Thyroid gland (tissue), 4 donors: ENCODE measurements at regions not wholly inside any gene's neighbourhood (a gene's known extent, or its start where the extent isn't known, plus 50 kb on each side); places are given as distances from the start of the nearest gene placed in this dataset.

Experiments used
- POLR2A ChIP-seq, 2 donors: fragments of 450-650 bp; IDR thresholded peaks; one replicate each; pipeline ENCODE4 v1.6.1; 2017; ENCODE audit warnings: antibody characterized with exemption in 2 of 2, mild to moderate bottlenecking in 2 of 2, moderate library complexity in 1 of 2
- TF ChIP-seq, protein P1 (sequence below), 6 experiments: fragments of 200-600 bp in 3 of 6; fragments of 450-650 bp in 3 of 6; sonication (generic) in 3 of 6; IDR thresholded peaks; one replicate each; pipeline ENCODE4 v1.5.1; 2016 to 2019; ENCODE audit warnings: antibody characterized with exemption in 6 of 6, mild to moderate bottlenecking in 2 of 6, inconsistent platforms in 1 of 6, moderate library complexity in 1 of 6

GRCh38 chr12:24389394-24389793 lies 439.9 kb upstream of the SOX5 start:
- TF ChIP-seq, protein P1, sequence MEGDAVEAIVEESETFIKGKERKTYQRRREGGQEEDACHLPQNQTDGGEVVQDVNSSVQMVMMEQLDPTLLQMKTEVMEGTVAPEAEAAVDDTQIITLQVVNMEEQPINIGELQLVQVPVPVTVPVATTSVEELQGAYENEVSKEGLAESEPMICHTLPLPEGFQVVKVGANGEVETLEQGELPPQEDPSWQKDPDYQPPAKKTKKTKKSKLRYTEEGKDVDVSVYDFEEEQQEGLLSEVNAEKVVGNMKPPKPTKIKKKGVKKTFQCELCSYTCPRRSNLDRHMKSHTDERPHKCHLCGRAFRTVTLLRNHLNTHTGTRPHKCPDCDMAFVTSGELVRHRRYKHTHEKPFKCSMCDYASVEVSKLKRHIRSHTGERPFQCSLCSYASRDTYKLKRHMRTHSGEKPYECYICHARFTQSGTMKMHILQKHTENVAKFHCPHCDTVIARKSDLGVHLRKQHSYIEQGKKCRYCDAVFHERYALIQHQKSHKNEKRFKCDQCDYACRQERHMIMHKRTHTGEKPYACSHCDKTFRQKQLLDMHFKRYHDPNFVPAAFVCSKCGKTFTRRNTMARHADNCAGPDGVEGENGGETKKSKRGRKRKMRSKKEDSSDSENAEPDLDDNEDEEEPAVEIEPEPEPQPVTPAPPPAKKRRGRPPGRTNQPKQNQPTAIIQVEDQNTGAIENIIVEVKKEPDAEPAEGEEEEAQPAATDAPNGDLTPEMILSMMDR (IDR thresholded peaks at IDR 0.05): no peak
- TF ChIP-seq POLR2A (IDR thresholded peaks at IDR 0.05): no peak
